HK-2 (cell line): ENCODE measurements at regions not wholly inside any gene's neighbourhood (a gene's known extent, or its start where the extent isn't known, plus 50 kb on each side); places are given as distances from the start of the nearest gene placed in this dataset.
"Not testable (repeated sequence)": the region's sequence is repeated elsewhere in the genome, so short reads cannot be mapped to it uniquely, and the experiment has no call there.

ENCODE experiments used
- DNase-seq: peaks from one replicate; pipeline ENCODE4 v3.0.0-alpha.2; 2018; ENCODE audit not compliant: unreplicated experiment

GRCh38 chr2:88396209-88396608 is 56.3 kb downstream of the FOXI3 start:
- DNase-seq: no peak

DNA sequence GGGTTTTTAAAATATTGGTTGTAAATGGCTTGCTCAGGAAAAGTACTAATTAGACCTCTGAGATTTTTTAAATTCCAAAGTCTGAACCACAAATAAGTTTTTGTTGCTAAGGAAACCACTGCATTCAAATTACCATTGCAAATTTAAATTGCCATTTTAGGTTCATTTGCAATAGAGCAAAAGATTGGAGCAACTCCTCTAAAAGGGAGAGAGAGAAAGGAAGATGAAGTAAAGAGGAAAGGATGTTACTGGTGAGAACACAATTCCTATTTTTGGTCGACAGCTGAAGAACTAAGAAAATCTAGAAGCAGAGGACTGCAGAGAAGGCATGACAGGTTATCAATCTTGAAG is 74.9 kb downstream of the FOXI3 start:
- DNase-seq: no peak

- no peak for DNase-seq
These were observed 80.5 kb downstream of the FOXI3 start for GRCh38 chr2:88372042-88372441.

GRCh38 chr2:88365408-88365807 is 87.1 kb downstream of the FOXI3 start:
- DNase-seq: not testable (repeated sequence)

DNA sequence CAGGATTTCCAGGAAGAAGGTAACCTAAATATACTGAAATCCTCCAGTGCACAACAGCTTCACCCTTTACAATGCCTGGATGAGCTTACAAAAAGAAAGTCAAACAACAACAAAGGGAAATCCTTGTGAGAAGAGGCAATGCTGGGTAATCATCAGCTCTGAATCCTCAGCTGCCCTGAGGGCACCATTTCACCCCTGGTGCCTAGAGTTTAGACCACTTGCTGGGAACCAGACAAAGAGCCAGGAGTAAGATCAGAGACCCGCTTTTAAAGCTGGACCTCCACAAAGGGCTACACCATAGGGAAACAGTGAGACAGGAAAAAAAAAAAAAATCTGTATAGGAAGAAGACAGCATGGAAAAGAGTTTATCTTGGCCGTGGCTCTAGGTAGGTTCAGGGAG is 97.0 kb downstream of the FOXI3 start:
- DNase-seq: no peak

DNA sequence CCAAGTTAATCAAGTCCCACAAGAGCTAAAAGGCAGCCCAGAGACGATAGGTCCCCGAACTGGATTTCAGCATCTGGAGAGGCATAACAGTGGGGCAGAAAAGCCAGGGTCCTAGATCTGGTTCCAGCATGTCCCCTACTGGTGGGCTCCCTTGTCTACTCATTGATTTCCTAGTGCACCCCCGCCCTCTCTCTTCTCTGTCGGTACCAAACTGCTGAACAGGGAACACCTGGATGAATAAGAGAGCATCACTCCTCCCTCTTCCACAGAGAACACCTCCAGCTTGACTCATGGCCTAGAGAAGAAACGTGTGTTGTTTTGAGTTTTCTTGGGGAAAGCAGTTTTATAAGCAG is 101.3 kb downstream of the FOXI3 start:
- no peak for DNase-seq

- peak; percentile 79 for DNase-seq
These were observed 101.9 kb downstream of the FOXI3 start for GRCh38 chr2:88350331-88351248.

GRCh38 chr2:88345842-88346241 is 106.7 kb downstream of the FOXI3 start:
- no peak for DNase-seq

GRCh38 chr2:88342749-88343148 is 109.7 kb downstream of the FOXI3 start:
- DNase-seq: no peak

DNA sequence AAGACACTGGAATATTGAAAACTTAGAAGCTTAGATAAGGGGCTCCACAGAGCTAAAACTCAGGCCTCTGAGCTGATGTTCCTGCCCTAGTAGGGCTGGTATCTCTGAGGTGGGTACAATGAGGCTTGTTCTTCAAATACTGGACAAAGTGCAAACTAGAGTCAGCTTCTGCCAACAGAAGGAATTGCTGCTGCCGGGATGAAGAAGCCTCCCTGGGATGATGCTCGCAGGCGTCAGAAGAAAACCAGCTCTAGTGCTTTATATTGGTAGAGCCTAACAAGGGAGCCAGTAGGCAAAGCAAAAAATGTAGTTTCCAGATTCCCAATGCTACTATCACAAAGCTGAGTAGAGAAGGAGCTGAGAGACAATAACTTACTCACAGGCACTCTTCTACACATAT is 118.1 kb downstream of the FOXI3 start:
- DNase-seq: no peak

GRCh38 chr2:88331239-88331638 is 121.3 kb downstream of the FOXI3 start:
- no peak for DNase-seq

- peak; percentile 55 for DNase-seq
These were observed 122.5 kb downstream of the FOXI3 start for GRCh38 chr2:88329815-88330603.

GRCh38 chr2:88321449-88322248 is 130.8 kb downstream of the FOXI3 start:
- no peak for DNase-seq

DNA sequence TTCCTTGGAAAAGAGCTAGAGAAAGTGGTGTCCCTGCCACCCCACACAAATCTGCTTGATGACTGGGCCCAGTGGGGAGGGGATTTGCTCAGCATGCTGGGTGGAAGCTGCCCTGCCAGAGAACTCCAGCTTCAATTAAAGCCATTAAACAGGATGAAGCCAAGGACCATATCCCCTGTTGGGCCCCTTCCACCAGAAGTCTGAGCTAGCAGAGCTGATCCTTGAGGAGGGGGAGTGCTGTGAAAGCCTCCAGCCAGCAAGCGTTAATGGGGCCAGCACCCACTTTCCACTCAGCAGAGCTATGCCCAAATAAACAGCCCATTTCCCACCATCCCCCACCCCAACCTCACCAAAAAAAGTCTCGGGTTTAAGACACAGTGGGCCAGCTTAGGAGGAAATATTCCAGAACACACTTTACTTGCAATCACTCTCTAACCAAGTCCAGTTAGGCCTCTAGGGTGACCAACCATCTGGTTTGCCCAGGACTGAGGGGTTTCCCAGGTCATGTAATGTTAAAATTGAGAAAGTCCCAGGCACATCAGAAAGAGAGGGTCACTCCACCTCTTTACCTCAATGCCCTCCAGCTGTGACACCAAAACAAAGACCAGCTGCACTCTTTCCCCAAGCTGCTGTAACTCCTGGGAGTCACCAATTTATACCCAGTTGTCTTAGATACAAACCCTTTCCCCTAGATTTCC is 132.3 kb downstream of the FOXI3 start:
- DNase-seq: no peak

DNA sequence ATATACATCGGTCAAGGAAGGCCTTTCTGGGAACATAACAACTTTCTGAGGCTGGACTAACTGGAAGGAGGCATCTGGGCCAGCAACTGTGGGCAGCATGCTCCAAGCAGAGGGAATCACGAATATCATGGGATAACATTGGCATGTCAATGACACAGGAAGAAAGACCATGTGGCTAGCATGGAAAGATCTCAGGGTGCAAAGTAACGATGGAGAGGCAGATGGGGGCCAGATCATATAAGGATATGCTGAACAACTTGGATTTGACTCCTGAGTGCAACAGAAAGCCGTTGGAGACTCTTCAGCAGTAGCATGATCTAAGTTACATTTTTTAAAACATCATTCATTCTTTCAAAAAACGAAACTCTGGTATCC is 133.6 kb downstream of the FOXI3 start:
- DNase-seq: no peak

- DNase-seq: no peak
These were observed 134.2 kb downstream of the FOXI3 start for GRCh38 chr2:88318071-88318955.

DNA sequence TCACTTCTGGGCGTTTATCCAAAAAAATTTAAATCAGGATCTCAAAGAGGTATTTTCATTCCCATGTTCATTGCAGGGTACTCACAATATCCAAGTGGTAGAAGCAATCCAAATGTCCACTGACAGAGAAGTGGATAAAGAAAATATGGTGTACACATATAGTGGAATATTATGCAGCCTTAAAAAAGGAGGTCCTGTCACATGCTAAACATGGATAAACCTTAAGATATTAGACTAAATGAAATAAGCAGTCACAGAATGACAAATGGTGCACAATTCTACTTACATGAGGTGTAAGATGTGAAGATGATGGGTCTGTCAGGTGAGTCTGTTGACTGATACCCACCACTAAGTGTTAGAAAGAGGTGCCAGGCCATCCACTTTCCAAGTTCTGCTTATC is 140.6 kb downstream of the THNSL2 start:
- no peak for DNase-seq

- DNase-seq: peak; percentile 20
These were observed 137.7 kb downstream of the THNSL2 start for GRCh38 chr2:88307817-88308216.

DNA sequence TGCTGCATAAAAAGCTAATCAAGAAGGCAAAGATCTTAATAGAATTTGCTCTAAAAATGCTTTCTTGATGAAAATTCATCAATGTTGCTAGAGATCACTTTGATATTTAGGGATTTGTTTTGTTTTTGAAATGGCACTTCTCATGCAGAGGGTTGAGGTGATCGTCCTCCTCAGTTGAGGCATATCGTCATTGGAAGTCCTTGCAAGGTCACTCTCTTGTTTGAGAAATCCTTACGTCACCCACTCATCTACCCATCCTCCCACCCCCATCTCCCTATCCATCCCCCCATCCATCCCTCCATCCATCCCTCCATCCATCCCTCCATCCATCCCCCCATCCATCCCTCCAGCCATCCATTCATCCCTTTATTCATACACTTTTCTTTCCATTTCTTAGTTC is 133.7 kb downstream of the THNSL2 start:
- DNase-seq: no peak

DNA sequence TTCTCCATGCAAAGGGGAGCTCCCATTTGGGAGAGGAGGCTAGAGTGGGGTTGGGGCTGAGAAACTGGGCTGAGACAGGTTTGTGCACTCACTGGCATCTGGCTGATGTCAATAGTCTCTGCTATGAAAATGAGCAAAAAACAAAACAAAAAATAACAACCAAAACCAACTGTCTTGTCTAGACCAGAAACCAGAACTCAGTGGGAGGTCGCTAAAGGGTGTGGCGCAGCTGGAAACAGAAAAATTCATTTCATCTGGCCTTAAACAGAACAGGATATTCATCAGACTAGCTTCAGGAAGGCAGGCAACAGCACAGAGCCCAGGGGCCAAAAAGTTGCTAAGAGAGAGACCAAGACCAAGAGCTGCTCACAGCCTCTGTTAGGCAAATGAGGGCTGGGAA is 126.1 kb downstream of the THNSL2 start:
- DNase-seq: no peak
